Fibroblast of mammary gland (primary cell): ENCODE measurements at regions not wholly inside any gene's neighbourhood (a gene's known extent, or its start where the extent isn't known, plus 50 kb on each side); places are given as distances from the start of the nearest gene placed in this dataset.
A peak's percentile ranks its signal among the peaks of the same experiment; 100 is the strongest.
"Not testable (repeated sequence)": the region's sequence is repeated elsewhere in the genome, so short reads cannot be mapped to it uniquely, and the experiment has no call there.

ENCODE experiments used
- DNase-seq: peaks from one replicate; pipeline ENCODE4 v3.0.0-alpha.2; 2010; ENCODE audit warnings: low read depth
- H3K4me3 ChIP-seq: 2 replicates; pipeline ENCODE4 v1.5.1; 2011; ENCODE audit warnings: low read depth, mild to moderate bottlenecking, low read length, moderate library complexity; ENCODE audit not compliant: control insufficient read depth
- CTCF ChIP-seq: conservative IDR thresholded peaks from 2 replicates; pipeline ENCODE4 v1.5.1; 2011; ENCODE audit warnings: low read depth, low read length, inconsistent platforms; ENCODE audit not compliant: control insufficient read depth, insufficient read depth

- H3K4me3 ChIP-seq, DNase-seq: not testable (repeated sequence)
Measured at GRCh38 chr1:144140243-144140642, 168.5 kb upstream of the FAM72C start.

GRCh38 chr1:144105006-144105405, 133.2 kb upstream of the FAM72C start:
- not testable (repeated sequence) for DNase-seq, H3K4me3 ChIP-seq

- not testable (repeated sequence) for H3K4me3 ChIP-seq, DNase-seq
Measured at GRCh38 chr1:144104000-144104677, 132.4 kb upstream of the FAM72C start.

- not testable (repeated sequence) for H3K4me3 ChIP-seq, DNase-seq
Measured at GRCh38 chr1:144103156-144103880, 131.5 kb upstream of the FAM72C start.

- not testable (repeated sequence) for DNase-seq, H3K4me3 ChIP-seq
Measured at GRCh38 chr1:144102046-144102745, 130.4 kb upstream of the FAM72C start.

GRCh38 chr1:144101397-144102045, 129.7 kb upstream of the FAM72C start:
- peak; percentile 13 for DNase-seq
- no peak for TF ChIP-seq CTCF
- no peak overlapping the region for H3K4me3 ChIP-seq

- H3K4me3 ChIP-seq, result peak overlapping the region; percentile 35
- DNase-seq, result not testable (repeated sequence)
Measured at GRCh38 chr1:144077167-144077841, 105.5 kb upstream of the FAM72C start.

- not testable (repeated sequence) for DNase-seq, H3K4me3 ChIP-seq
Measured at GRCh38 chr1:144076646-144077045, 104.9 kb upstream of the FAM72C start.

GRCh38 chr1:144070394-144071053, 98.7 kb upstream of the FAM72C start:
- H3K4me3 ChIP-seq, DNase-seq: not testable (repeated sequence)

GRCh38 chr1:144067042-144067441, 95.3 kb upstream of the FAM72C start:
- not testable (repeated sequence) for DNase-seq, H3K4me3 ChIP-seq

GRCh38 chr1:144066071-144066813, 94.5 kb upstream of the FAM72C start:
- H3K4me3 ChIP-seq, DNase-seq: not testable (repeated sequence)

GRCh38 chr1:144065299-144066060, 93.7 kb upstream of the FAM72C start:
- H3K4me3 ChIP-seq, DNase-seq: not testable (repeated sequence)

GRCh38 chr1:144049365-144049764, 77.6 kb upstream of the FAM72C start:
- H3K4me3 ChIP-seq, DNase-seq: not testable (repeated sequence)

- not testable (repeated sequence) for H3K4me3 ChIP-seq
Measured at GRCh38 chr1:144046645-144047044, 74.9 kb upstream of the FAM72C start.

More at GRCh38 chr1:144046645-144047044, 74.9 kb upstream of the FAM72C start:
- not testable (repeated sequence) for DNase-seq
